ENCODE measurements at regions not wholly inside any gene's neighbourhood (a gene's known extent, or its start where the extent isn't known, plus 50 kb on each side); places are given as distances from the start of the nearest gene placed in this dataset.

GRCh38 chr2:63668000-63668399, 79.2 kb downstream of the MDH1 start:
- no peaks in the 10 kb centered on the region for H3K9me3 ChIP-seq (ENCODE audit: control insufficient read depth in 2 of 2, insufficient read depth in 1 of 2, low read length in 1 of 2)
- WGBS, result 98% methylated on average over 1 of the region's 1 CpG
- no peak overlapping the region for H3K27ac ChIP-seq (ENCODE audit: low read depth in 1 of 2, low read length in 1 of 2)
- DNase-seq (ENCODE audit: low read depth in 6 of 9, low spot score in 9 of 9), result no peak
- H3K4me3 ChIP-seq (ENCODE audit: low read length in 2 of 2), result no peak overlapping the region
- H3K4me1 ChIP-seq (ENCODE audit: control insufficient read depth in 2 of 2, insufficient read depth in 2 of 2, low read length in 2 of 2), result no peaks in the 10 kb centered on the region
- no peaks in the 10 kb centered on the region for H3K27me3 ChIP-seq (ENCODE audit: control insufficient read depth in 2 of 2, insufficient read depth in 1 of 2, low read length in 1 of 2)
- no peaks in the 10 kb centered on the region for H3K36me3 ChIP-seq (ENCODE audit: control insufficient read depth in 2 of 2, insufficient read depth in 2 of 2, low read length in 1 of 2)

- Histone ChIP-seq H3K4me3 (ENCODE audit: low read length in 2 of 2) (no peak overlapping the region), H3K27me3 (ENCODE audit: control insufficient read depth in 2 of 2, insufficient read depth in 1 of 2, low read length in 1 of 2) (no peaks in the 10 kb centered on the region), H3K27ac (ENCODE audit: low read depth in 1 of 2, low read length in 1 of 2) (no peak overlapping the region), H3K36me3 (ENCODE audit: control insufficient read depth in 2 of 2, insufficient read depth in 2 of 2, low read length in 1 of 2) (no peaks in the 10 kb centered on the region), H3K9me3 (ENCODE audit: control insufficient read depth in 2 of 2, insufficient read depth in 1 of 2, low read length in 1 of 2) (no peaks in the 10 kb centered on the region), H3K4me1 (ENCODE audit: control insufficient read depth in 2 of 2, insufficient read depth in 2 of 2, low read length in 2 of 2) (no peaks in the 10 kb centered on the region)
- WGBS, result 84% methylated on average over 4 of the region's 4 CpGs
- no peak for DNase-seq (ENCODE audit: low read depth in 6 of 9, low spot score in 9 of 9)
These were observed 79.7 kb downstream of the MDH1 start for GRCh38 chr2:63668466-63668865.

- 98% methylated on average over 3 of the region's 3 CpGs for WGBS
These were observed 80.8 kb downstream of the MDH1 start for GRCh38 chr2:63669596-63669995.

GRCh38 chr2:63673865-63674533, 85.2 kb downstream of the MDH1 start:
- no peak overlapping the region for H3K27ac ChIP-seq (ENCODE audit: low read depth in 1 of 2, low read length in 1 of 2)
- H3K9me3 ChIP-seq (ENCODE audit: control insufficient read depth in 2 of 2, insufficient read depth in 1 of 2, low read length in 1 of 2), result no peaks in the 10 kb centered on the region
- H3K36me3 ChIP-seq (ENCODE audit: control insufficient read depth in 2 of 2, insufficient read depth in 2 of 2, low read length in 1 of 2), result no peaks in the 10 kb centered on the region
- DNase-seq (ENCODE audit: low read depth in 6 of 9, low spot score in 9 of 9), result no peak
- no peak overlapping the region for H3K4me3 ChIP-seq (ENCODE audit: low read length in 2 of 2)
- WGBS, result 97% methylated on average over 4 of the region's 4 CpGs
- H3K27me3 ChIP-seq (ENCODE audit: control insufficient read depth in 2 of 2, insufficient read depth in 1 of 2, low read length in 1 of 2), result peaks cover 3 to 9% of the 10 kb centered on the region in 2 donors
- no peaks in the 10 kb centered on the region for H3K4me1 ChIP-seq (ENCODE audit: control insufficient read depth in 2 of 2, insufficient read depth in 2 of 2, low read length in 2 of 2)

More at GRCh38 chr2:63669596-63669995, 80.8 kb downstream of the MDH1 start:
- DNase-seq (ENCODE audit: low read depth in 6 of 9, low spot score in 9 of 9), result no peak
- Histone ChIP-seq H3K4me3 (ENCODE audit: low read length in 2 of 2) (no peak overlapping the region), H3K27ac (ENCODE audit: low read depth in 1 of 2, low read length in 1 of 2) (no peak overlapping the region), H3K9me3 (ENCODE audit: control insufficient read depth in 2 of 2, insufficient read depth in 1 of 2, low read length in 1 of 2) (no peaks in the 10 kb centered on the region), H3K27me3 (ENCODE audit: control insufficient read depth in 2 of 2, insufficient read depth in 1 of 2, low read length in 1 of 2) (peaks cover 0 to 3% of the 10 kb centered on the region in 2 donors), H3K4me1 (ENCODE audit: control insufficient read depth in 2 of 2, insufficient read depth in 2 of 2, low read length in 2 of 2) (no peaks in the 10 kb centered on the region), H3K36me3 (ENCODE audit: control insufficient read depth in 2 of 2, insufficient read depth in 2 of 2, low read length in 1 of 2) (no peaks in the 10 kb centered on the region)

DNA sequence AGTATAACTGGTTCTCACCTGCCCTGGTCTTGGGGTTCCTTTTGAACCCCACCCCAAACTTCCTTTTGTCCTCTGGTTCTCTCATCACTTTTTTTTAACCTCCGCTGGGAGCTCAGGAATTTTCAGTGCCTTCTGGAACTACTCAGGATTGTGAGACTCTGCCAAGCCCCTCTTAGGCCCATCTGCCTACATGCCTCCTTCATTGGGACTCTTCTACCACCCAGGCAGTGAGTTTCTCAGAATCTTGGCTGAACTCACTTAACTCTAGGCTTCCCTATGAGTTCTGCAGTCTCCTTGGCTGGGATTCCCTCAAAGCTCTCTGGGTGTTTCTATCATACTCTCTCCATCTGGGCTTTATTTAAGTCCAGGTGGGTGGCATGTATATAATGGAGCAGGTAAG, 86.3 kb downstream of the MDH1 start:
- no peaks in the 10 kb centered on the region for H3K4me1 ChIP-seq (ENCODE audit: control insufficient read depth in 2 of 2, insufficient read depth in 2 of 2, low read length in 2 of 2)
- H3K27ac ChIP-seq (ENCODE audit: low read depth in 1 of 2, low read length in 1 of 2), result no peak overlapping the region
- peaks cover 7 to 9% of the 10 kb centered on the region in 2 donors for H3K27me3 ChIP-seq (ENCODE audit: control insufficient read depth in 2 of 2, insufficient read depth in 1 of 2, low read length in 1 of 2)
- H3K9me3 ChIP-seq (ENCODE audit: control insufficient read depth in 2 of 2, insufficient read depth in 1 of 2, low read length in 1 of 2), result no peaks in the 10 kb centered on the region
- 98% methylated on average over 1 of the region's 1 CpG for WGBS
- no peaks in the 10 kb centered on the region for H3K36me3 ChIP-seq (ENCODE audit: control insufficient read depth in 2 of 2, insufficient read depth in 2 of 2, low read length in 1 of 2)
- DNase-seq (ENCODE audit: low read depth in 6 of 9, low spot score in 9 of 9), result no peak
- no peak overlapping the region for H3K4me3 ChIP-seq (ENCODE audit: low read length in 2 of 2)

DNA sequence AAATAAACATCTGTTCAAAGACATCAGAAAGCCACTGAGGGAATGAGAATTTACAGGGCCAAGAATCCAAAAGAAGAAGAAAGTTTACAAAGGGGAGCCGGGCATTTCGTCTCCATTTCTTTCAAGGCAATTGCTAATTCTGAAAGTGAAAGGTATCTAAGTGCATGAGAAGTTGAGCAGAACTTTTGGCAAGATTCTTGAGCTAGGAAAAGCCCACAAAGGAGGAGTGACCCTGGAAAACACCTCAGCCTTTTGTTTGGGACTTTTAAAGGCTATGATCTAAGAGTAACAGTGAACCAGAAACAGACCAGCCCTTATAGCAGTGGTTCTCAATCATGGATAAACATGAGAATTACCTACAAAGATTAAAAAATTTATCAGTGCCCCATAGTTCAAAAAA, 87.4 kb downstream of the MDH1 start:
- 66% methylated on average over 2 of the region's 2 CpGs for WGBS
- H3K4me3 ChIP-seq (ENCODE audit: low read length in 2 of 2), result no peak overlapping the region
- H3K9me3 ChIP-seq (ENCODE audit: control insufficient read depth in 2 of 2, insufficient read depth in 1 of 2, low read length in 1 of 2), result no peaks in the 10 kb centered on the region
- H3K27ac ChIP-seq (ENCODE audit: low read depth in 1 of 2, low read length in 1 of 2), result no peak overlapping the region
- DNase-seq (ENCODE audit: low read depth in 6 of 9, low spot score in 9 of 9), result peak in 1 of 9 donors; percentile 20
- no peaks in the 10 kb centered on the region for H3K4me1 ChIP-seq (ENCODE audit: control insufficient read depth in 2 of 2, insufficient read depth in 2 of 2, low read length in 2 of 2)
- peaks cover 7 to 14% of the 10 kb centered on the region in 2 donors for H3K27me3 ChIP-seq (ENCODE audit: control insufficient read depth in 2 of 2, insufficient read depth in 1 of 2, low read length in 1 of 2)
- no peaks in the 10 kb centered on the region for H3K36me3 ChIP-seq (ENCODE audit: control insufficient read depth in 2 of 2, insufficient read depth in 2 of 2, low read length in 1 of 2)

- Histone ChIP-seq H3K4me3 (ENCODE audit: low read length in 2 of 2) (no peak overlapping the region), H3K27me3 (ENCODE audit: control insufficient read depth in 2 of 2, insufficient read depth in 1 of 2, low read length in 1 of 2) (peaks cover 7 to 14% of the 10 kb centered on the region in 2 donors), H3K9me3 (ENCODE audit: control insufficient read depth in 2 of 2, insufficient read depth in 1 of 2, low read length in 1 of 2) (no peaks in the 10 kb centered on the region), H3K4me1 (ENCODE audit: control insufficient read depth in 2 of 2, insufficient read depth in 2 of 2, low read length in 2 of 2) (no peaks in the 10 kb centered on the region), H3K36me3 (ENCODE audit: control insufficient read depth in 2 of 2, insufficient read depth in 2 of 2, low read length in 1 of 2) (no peaks in the 10 kb centered on the region), H3K27ac (ENCODE audit: low read depth in 1 of 2, low read length in 1 of 2) (no peak overlapping the region)
- no peak for DNase-seq (ENCODE audit: low read depth in 6 of 9, low spot score in 9 of 9)
- WGBS, result 97% methylated on average over 2 of the region's 2 CpGs
These were observed 89.3 kb downstream of the MDH1 start for GRCh38 chr2:63678085-63678484.

DNA sequence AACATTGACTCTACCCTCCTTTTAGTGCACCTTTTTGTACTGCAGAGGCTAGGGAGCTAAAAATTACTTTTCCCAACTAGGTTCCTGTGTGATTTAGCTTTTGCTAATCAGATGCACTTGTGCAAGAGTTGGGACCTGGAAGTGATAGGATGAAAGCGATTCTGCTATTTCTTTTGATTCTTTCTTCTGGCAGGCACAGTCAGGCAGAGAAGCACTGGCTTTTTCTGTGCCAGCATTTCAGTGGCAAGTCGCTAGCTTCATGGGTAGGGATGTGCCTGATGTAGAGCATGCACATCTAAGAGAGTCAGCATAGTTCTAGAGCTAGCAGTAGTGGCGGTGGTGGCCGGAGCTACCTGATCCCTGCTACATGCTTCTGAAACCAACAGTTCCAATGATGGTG, 89.8 kb downstream of the MDH1 start:
- 91% methylated on average over 4 of the region's 4 CpGs for WGBS
- Histone ChIP-seq H3K36me3 (ENCODE audit: control insufficient read depth in 2 of 2, insufficient read depth in 2 of 2, low read length in 1 of 2) (no peaks in the 10 kb centered on the region), H3K9me3 (ENCODE audit: control insufficient read depth in 2 of 2, insufficient read depth in 1 of 2, low read length in 1 of 2) (no peaks in the 10 kb centered on the region), H3K4me3 (ENCODE audit: low read length in 2 of 2) (no peak overlapping the region), H3K27ac (ENCODE audit: low read depth in 1 of 2, low read length in 1 of 2) (no peak overlapping the region), H3K27me3 (ENCODE audit: control insufficient read depth in 2 of 2, insufficient read depth in 1 of 2, low read length in 1 of 2) (peaks cover 7 to 14% of the 10 kb centered on the region in 2 donors), H3K4me1 (ENCODE audit: control insufficient read depth in 2 of 2, insufficient read depth in 2 of 2, low read length in 2 of 2) (no peaks in the 10 kb centered on the region)
- no peak for DNase-seq (ENCODE audit: low read depth in 6 of 9, low spot score in 9 of 9)

DNA sequence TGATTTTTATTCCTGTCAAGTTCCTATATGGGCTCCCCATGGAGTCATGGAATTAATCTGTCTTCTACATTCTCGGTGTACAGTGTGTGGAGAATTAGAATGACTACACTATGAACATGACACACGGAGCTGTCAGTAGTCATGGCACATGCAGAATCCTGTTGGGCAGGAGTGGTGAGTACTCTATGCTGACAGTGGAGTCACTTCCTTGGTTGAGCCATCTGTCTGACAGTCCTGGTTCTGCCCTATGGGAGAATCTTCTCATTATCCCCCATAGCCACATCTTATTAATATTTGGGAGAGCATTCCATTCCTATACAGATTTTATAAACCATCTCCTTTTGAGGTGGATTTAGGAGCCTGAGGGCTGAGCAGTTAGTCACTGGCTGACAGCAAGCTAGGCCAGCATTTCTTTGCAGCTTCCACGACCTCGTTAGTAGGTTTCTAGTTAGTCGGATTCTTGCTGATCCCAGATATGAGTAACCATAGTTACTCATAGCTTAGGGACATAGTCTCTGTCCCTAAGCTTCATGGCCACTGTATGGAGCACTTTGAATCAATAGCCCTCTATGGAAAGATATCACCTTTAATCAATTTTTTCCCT, 90.6 kb downstream of the MDH1 start:
- DNase-seq (ENCODE audit: low read depth in 6 of 9, low spot score in 9 of 9), result no peak
- no peaks in the 10 kb centered on the region for H3K9me3 ChIP-seq (ENCODE audit: control insufficient read depth in 2 of 2, insufficient read depth in 1 of 2, low read length in 1 of 2)
- WGBS, result 97% methylated on average over 5 of the region's 5 CpGs
- no peaks in the 10 kb centered on the region for H3K4me1 ChIP-seq (ENCODE audit: control insufficient read depth in 2 of 2, insufficient read depth in 2 of 2, low read length in 2 of 2)
- H3K27me3 ChIP-seq (ENCODE audit: control insufficient read depth in 2 of 2, insufficient read depth in 1 of 2, low read length in 1 of 2), result peaks cover 7 to 11% of the 10 kb centered on the region in 2 donors
- no peak overlapping the region for H3K27ac ChIP-seq (ENCODE audit: low read depth in 1 of 2, low read length in 1 of 2)
- no peak overlapping the region for H3K4me3 ChIP-seq (ENCODE audit: low read length in 2 of 2)
- H3K36me3 ChIP-seq (ENCODE audit: control insufficient read depth in 2 of 2, insufficient read depth in 2 of 2, low read length in 1 of 2), result no peaks in the 10 kb centered on the region

Data from thymus (tissue), 11 donors.